HK-2 (cell line): ENCODE measurements at regions not wholly inside any gene's neighbourhood (a gene's known extent, or its start where the extent isn't known, plus 50 kb on each side); places are given as distances from the start of the nearest gene placed in this dataset.
"Not testable (repeated sequence)": the region's sequence is repeated elsewhere in the genome, so short reads cannot be mapped to it uniquely, and the experiment has no call there.

ENCODE experiments used
- DNase-seq: peaks from one replicate; pipeline ENCODE4 v3.0.0-alpha.2; 2018; ENCODE audit not compliant: unreplicated experiment

GRCh38 chr5:58357799-58358500, 101.9 kb downstream of the PLK2 start:
- DNase-seq, result no peak

GRCh38 chr5:58357121-58357520, 102.8 kb downstream of the PLK2 start:
- DNase-seq, result no peak

GRCh38 chr5:58356662-58357061, 103.2 kb downstream of the PLK2 start:
- DNase-seq, result no peak

- no peak for DNase-seq
These were observed 105.1 kb downstream of the PLK2 start for GRCh38 chr5:58354827-58355226.

- no peak for DNase-seq
These were observed 105.9 kb downstream of the PLK2 start for GRCh38 chr5:58353992-58354391.

GRCh38 chr5:58351190-58351589, 108.7 kb downstream of the PLK2 start:
- no peak for DNase-seq

DNA sequence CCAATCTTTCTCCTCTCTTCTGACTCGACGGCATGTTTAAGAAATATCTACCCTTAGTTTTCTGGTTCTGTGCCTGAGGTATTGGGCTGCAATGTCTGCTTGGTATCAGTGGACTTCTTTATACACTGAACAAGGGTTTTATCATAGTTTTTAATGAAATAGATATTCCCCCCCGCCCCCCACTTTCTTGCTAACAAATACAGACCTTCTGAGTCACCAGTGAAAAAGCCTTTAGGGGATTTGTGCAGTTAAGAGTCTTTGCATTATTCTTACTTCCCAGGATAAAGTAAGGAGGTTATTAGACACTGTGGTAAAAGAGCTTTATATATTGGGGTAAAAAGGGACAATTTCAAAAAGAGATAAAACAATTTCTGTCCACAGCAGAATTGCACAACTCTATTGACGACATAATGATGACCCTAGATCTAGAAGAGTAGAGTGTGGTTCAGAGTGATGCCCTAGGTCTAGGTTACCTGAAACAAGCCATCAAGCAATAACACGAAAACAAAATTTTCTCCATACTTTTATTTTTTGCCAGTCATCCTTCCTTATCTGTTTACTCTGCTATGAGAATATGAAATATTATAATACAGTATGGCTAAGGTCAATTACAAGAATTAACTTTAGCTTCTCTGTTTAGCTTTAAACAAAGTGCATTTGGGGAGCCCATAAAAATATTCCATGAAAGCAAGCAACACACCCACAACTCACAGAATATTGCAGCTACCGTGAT, 110.7 kb downstream of the PLK2 start:
- no peak for DNase-seq

GRCh38 chr5:58346041-58346440, 113.8 kb downstream of the PLK2 start:
- no peak for DNase-seq

- no peak for DNase-seq
These were observed 118.4 kb downstream of the PLK2 start for GRCh38 chr5:58341476-58341875.

DNA sequence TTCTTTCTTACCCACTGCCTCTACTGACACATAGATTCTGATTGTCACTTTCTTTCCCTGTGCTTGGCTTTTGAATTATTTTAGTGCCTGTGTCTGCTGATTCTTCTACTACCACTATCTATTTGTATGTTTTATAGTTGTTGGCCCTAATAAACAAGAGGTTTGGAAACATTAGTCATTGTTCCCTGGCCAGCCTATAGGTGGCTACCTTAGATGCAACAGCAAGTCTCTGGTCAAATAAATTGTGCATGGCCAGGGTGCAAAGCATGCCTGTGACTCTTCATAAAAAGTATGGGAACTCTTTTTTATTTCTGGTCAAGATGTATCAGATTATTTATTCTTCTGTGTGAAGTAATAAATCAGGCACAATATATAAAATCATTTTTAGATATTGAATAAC, 124.4 kb downstream of the PLK2 start:
- no peak for DNase-seq

GRCh38 chr5:58334035-58334434, 125.9 kb downstream of the PLK2 start:
- no peak for DNase-seq

DNA sequence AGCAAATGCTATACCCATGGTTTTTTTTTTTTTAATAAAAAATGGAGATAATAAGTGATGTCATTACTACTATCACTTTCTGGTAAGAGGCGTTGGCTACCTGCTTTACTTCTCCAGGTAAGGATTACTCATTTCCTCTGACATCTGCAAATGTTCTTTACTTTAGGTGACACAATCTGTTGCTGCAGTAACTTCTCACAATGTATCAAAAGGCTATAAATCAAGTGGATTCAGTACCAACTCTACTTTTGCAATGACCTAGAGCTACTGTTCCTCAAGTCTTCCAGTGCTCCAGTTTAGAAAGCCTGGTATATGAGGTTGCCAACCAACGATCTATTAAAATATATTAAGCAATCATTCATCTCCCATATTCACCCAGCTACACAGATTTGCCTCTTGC, 129.1 kb downstream of the PLK2 start:
- DNase-seq, result no peak

DNA sequence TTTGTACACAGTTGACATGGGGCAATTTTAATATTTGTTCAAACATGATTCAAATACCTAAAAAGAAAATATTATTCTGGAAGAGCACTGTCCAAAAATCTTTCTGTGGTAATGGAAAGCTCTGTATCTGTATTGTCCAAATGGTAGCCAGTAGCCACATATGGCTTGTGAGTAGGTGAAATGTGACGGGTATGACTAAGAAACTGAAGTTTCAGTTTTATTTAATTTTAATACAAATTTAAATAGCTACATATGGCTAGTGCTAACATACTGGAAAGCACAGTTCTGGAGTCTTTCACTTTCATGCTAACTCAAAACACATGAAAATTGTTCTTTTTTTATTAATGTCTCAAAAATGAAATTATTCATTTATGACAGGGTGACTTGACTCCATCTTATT, 132.6 kb downstream of the PLK2 start:
- no peak for DNase-seq

DNA sequence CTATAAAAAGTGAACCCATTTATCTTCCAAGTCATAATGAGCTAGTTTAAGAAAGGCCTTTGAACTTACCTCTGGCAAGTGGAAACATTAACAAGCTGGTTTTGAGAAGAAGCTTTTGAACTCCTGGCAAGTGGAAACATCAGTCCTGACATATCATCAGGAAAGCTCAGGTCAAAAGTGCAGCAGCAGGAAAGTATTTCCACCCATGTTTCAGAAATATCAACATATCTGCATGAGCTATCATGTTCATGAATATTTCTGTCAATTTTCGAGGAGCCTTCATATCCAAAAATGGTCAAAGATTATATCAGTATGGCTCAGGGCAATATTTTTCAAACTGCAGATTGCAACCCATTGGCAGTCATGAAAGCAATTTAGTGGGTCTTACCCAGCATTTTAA, 133.9 kb downstream of the PLK2 start:
- no peak for DNase-seq

DNA sequence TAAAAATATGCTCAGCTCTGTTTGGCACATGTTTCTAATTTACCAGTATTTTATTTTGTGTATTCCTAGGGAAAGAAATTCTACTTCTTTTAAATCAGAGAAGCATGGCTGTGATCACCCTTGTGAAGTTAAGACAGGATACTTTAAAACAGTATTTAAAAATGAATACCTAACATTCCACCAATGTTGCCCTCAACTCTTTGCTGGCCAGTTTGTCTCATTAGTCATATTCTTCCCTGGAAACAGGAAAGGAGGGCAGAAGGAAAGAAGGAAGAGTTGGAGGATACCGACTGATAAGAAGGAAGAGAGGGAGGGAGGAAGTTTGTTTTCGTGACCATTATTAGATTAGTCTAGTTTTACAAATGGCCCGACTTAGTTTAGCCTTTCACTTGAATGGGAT, 137.4 kb downstream of the PLK2 start:
- no peak for DNase-seq

DNA sequence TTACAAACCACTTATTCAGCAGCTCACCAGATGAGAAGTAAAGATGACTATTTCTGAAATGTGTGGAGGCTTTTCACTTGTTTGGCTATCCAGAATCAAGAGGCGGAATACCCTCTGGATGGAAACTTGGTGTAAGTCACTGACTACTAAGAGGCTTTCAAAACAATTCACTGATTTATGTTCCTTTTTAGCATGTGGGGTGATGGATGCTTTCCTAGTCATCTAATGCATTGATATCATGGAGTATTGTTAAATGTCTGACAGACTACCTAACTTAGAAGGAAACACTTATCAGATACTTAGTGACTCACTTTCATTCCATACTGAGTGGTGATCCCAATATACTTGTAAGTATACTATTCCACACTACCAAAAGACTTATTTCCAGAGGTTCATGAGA, 141.4 kb downstream of the PLK2 start:
- no peak for DNase-seq

- DNase-seq, result no peak
These were observed 142.1 kb downstream of the PLK2 start for GRCh38 chr5:58317808-58318207.

DNA sequence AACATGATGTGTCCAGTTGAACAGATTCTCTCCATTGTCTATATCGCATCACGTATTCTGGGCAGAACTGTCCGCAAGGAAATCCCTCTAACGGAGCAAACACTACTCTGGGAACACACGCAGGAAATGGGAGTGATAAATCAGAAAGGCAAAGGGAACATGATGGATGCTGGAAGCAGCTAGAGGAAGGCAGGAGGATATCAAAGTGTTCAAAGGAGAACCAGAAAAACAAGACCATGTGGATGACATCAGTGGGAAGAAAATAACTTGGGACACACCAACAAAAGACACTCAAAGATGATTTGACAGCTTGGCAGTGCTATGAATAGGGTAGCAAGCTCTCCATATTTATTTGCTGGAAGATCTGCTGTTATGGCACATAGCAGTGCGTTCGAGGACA, 142.9 kb downstream of the PLK2 start:
- no peak for DNase-seq

DNA sequence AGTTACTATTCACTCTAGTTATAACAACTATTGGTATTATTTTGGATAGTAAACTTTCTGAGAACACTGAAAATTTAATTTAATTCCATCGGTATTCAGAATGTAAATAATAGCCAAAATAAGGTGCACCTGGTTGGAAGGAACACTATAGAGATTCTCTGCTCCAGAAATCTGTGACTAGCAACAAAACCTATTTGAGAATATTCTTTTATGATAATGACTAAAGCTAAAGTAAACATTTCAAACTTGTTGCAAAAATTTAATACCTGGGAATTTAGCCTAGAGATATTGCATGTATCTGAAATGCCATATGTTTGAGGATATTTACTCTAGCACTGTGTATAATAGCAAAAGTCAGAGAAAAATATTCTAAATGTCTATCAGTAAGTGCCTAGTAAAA, 144.1 kb downstream of the PLK2 start:
- DNase-seq, result no peak

GRCh38 chr5:58314356-58315210, 145.3 kb downstream of the PLK2 start:
- no peak for DNase-seq

DNA sequence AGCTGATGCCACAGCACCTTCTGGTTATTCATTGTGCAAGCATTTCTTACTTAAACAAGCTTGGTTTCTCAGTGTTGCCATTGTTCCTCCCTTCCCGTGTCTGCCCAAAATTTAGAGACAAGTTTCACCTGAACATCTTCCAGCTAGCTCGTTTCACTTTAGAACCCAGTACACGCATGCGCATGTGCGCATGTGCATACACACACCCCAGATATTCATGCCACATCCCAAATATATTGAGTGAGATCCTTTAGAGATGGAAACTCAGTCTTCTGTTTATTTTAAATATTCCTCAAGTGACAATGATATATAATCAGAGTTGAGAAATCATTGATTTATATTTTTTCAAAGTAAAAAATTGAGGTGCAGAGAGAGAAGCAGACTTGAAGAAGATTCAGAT, 147.6 kb downstream of the PLK2 start:
- no peak for DNase-seq

DNA sequence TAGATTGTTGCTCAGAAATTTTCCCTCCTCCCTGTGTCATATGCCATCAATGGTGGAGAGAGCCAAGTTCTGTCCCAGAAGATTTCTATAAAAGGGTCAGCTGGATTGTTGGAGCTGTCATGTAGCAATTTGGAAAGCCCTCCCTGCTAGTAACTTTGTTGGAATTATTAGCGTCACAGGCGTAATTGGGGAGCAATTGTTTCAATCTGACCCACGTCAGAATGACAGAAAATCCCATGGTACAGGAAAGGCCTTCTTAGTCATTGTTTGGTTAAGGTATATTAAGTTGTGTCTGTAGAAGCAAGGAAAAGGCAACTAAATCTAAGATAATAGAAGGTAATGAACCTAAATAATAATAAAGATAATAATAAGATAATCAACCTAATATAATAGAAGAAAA, 148.4 kb downstream of the PLK2 start:
- no peak for DNase-seq

DNA sequence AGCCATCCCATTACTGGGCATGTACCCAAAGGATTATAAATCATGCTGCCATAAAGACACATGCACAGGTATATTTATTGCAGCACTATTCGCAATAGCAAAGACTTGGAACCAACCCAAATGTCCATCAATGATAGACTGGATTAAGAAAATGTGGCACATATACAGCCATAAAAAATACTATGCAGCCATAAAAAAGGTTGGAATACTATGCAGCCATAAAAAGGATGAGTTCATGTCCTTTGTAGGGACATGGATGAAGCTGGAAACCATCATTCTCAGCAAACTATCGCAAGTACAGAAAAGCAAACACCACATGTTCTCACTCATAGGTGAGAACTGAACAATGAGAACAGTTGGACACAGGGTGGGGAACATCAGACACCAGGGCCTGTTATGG, 151.5 kb downstream of the PLK2 start:
- DNase-seq, result not testable (repeated sequence)
